IMR-90 (cell line): ENCODE measurements at regions not wholly inside any gene's neighbourhood (a gene's known extent, or its start where the extent isn't known, plus 50 kb on each side); places are given as distances from the start of the nearest gene placed in this dataset.

ENCODE experiments used
- ATAC-seq: fragments of 200-7000 bp; cut with Tn5 transposase; 2 replicates; pipeline ENCODE4 v1.9.1; 2020; ENCODE audit warnings: low read depth, mild to moderate bottlenecking, moderate library complexity
- BruUV-seq: library from RNA; stranded (reverse); fragments of 400-500 nt; replicated peaks from 2 replicates; lab custom pipeline; 2021; lab: Mats Ljungman, UMichigan
- CTCF ChIA-PET: fragments of 300-600 bp; formaldehyde crosslinking; extraction: SDS; loops from one replicate; lab custom pipeline; 2021; ENCODE audit warnings: antibody characterized with exemption; lab: Yijun Ruan, JAX
- POLR2A ChIA-PET: fragments of 300-600 bp; sonication (Branson Sonifier 250); formaldehyde crosslinking; loops from one replicate; lab custom pipeline; 2022; ENCODE audit warnings: antibody characterized with exemption; ENCODE audit not compliant: unreplicated experiment; lab: Charles Lee
- DNase-seq: peaks from one replicate; pipeline ENCODE4 v3.0.0; 2013
- H2AFZ ChIP-seq: replicated peaks from 2 replicates; pipeline ENCODE3; 2013; ENCODE audit warnings: low read length, mild to moderate bottlenecking; ENCODE audit not compliant: poor library complexity
- H2AK5ac ChIP-seq: 2 replicates; pipeline ENCODE4 v1.6.1; 2013; ENCODE audit warnings: low read depth, low read length, inconsistent platforms
- H2AK9ac ChIP-seq: replicated peaks from 2 replicates; pipeline ENCODE3; 2013; ENCODE audit warnings: mild to moderate bottlenecking, low read depth, low read length, moderate library complexity; ENCODE audit not compliant: poor library complexity
- H2BK120ac ChIP-seq: 2 replicates; pipeline ENCODE4 v1.6.1; 2013; ENCODE audit warnings: low read depth, low read length, inconsistent platforms
- H2BK15ac ChIP-seq: 3 replicates; pipeline ENCODE4 v1.6.1; 2013; ENCODE audit warnings: low read depth, low read length, inconsistent platforms
- H2BK20ac ChIP-seq: 2 replicates; pipeline ENCODE4 v1.6.1; 2013; ENCODE audit warnings: low read depth, mild to moderate bottlenecking, inconsistent platforms, low read length, moderate library complexity
- H2BK5ac ChIP-seq: 2 replicates; pipeline ENCODE4 v1.6.1; 2013; ENCODE audit warnings: mild to moderate bottlenecking, low read depth, low read length, inconsistent platforms; ENCODE audit not compliant: poor library complexity, severe bottlenecking
- H3K14ac ChIP-seq: replicated peaks from 2 replicates; pipeline ENCODE4 v1.6.1; 2013; ENCODE audit warnings: low read depth, low read length, inconsistent platforms
- H3K18ac ChIP-seq: 2 replicates; pipeline ENCODE4 v1.6.1; 2013; ENCODE audit warnings: low read depth, low read length, control low read depth
- H3K23ac ChIP-seq: 2 replicates; pipeline ENCODE4 v1.6.1; 2013; ENCODE audit warnings: low read depth, low read length, inconsistent platforms
- H3K27ac ChIP-seq: 2 replicates; pipeline ENCODE4 v1.5.1; 2013; ENCODE audit warnings: mild to moderate bottlenecking, control low read depth, low read length; ENCODE audit not compliant: insufficient read depth
- H3K27me3 ChIP-seq: 2 replicates; pipeline ENCODE4 v1.6.1; 2013; ENCODE audit warnings: low read length; ENCODE audit not compliant: control insufficient read depth, insufficient read depth
- H3K36me3 ChIP-seq: 2 replicates; pipeline ENCODE4 v1.6.1; 2013; ENCODE audit warnings: low read length, mixed read lengths; ENCODE audit not compliant: control insufficient read depth, insufficient read depth
- H3K4ac ChIP-seq: 2 replicates; pipeline ENCODE4 v1.6.1; 2013; ENCODE audit warnings: low read depth, low read length, inconsistent platforms
- H3K4me1 ChIP-seq: 2 replicates; pipeline ENCODE4 v1.6.1; 2013; ENCODE audit warnings: low read length, mixed read lengths; ENCODE audit not compliant: control insufficient read depth, insufficient read depth
- H3K4me2 ChIP-seq: 2 replicates; pipeline ENCODE4 v1.6.1; 2013; ENCODE audit warnings: low read depth, mild to moderate bottlenecking, control low read depth, low read length, moderate library complexity
- H3K4me3 ChIP-seq: 2 replicates; pipeline ENCODE4 v1.5.1; 2013; ENCODE audit warnings: low read depth, mild to moderate bottlenecking, control low read depth, low read length, moderate library complexity; ENCODE audit not compliant: insufficient read depth
- H3K56ac ChIP-seq: 2 replicates; pipeline ENCODE4 v1.6.1; 2013; ENCODE audit warnings: low read length, inconsistent platforms; ENCODE audit not compliant: insufficient read depth; ENCODE audit errors: extremely low read depth
- H3K79me1 ChIP-seq, 2 experiments: 2 replicates each; pipeline ENCODE4 v1.6.1; 2013; ENCODE audit warnings: low read length in 2 of 2, inconsistent platforms in 1 of 2, low read depth in 1 of 2
- H3K9ac ChIP-seq: 2 replicates; pipeline ENCODE4 v1.6.1; 2013; ENCODE audit warnings: low read depth, low read length, control low read depth
- H3K9me1 ChIP-seq: 2 replicates; pipeline ENCODE4 v1.6.1; 2013; ENCODE audit warnings: low read length, inconsistent platforms; ENCODE audit not compliant: insufficient read depth
- H3K9me3 ChIP-seq: 2 replicates; pipeline ENCODE4 v1.6.1; 2013; ENCODE audit warnings: low read length; ENCODE audit not compliant: control insufficient read depth, insufficient read depth
- H4K20me1 ChIP-seq: 2 replicates; pipeline ENCODE4 v1.6.1; 2013; ENCODE audit warnings: low read length, inconsistent platforms; ENCODE audit not compliant: insufficient read depth
- H4K5ac ChIP-seq: 2 replicates; pipeline ENCODE4 v1.6.1; 2013; ENCODE audit warnings: mild to moderate bottlenecking, low read depth, low read length, control low read depth
- H4K8ac ChIP-seq, 2 experiments: 2 replicates each; pipeline ENCODE4 v1.6.1; 2013; ENCODE audit warnings: low read depth in 2 of 2, low read length in 2 of 2, control low read depth in 1 of 2, inconsistent platforms in 1 of 2
- H4K91ac ChIP-seq: 2 replicates; pipeline ENCODE4 v1.6.1; 2013; ENCODE audit warnings: low read depth, low read length, inconsistent platforms; ENCODE audit not compliant: insufficient read depth
- ELK1 ChIP-seq: fragments of 150-350 bp; IDR thresholded peaks from 2 replicates; pipeline ENCODE4 v1.6.1; 2016; ENCODE audit warnings: low read depth, mild to moderate bottlenecking, low read length, moderate library complexity, borderline replicate concordance
- POLR2A ChIP-seq: IDR thresholded peaks from 2 replicates; pipeline ENCODE4 v1.6.1; 2012; ENCODE audit warnings: mild to moderate bottlenecking, low read depth, low read length
- dilution Hi-C: fragments of 300-500 bp; cut with HindIII; formaldehyde crosslinking; loops from one replicate; pipeline ENCODE4 v1.14.3; 2018; ENCODE audit warnings: low sequenced_read_pairs; ENCODE audit not compliant: unreplicated experiment
- in situ Hi-C: fragments of 300-500 bp; cut with MboI; formaldehyde crosslinking; loops from 3 replicates; pipeline ENCODE4 v1.14.3; 2019; ENCODE audit warnings: low sequenced_read_pairs, inconsistent platforms, mixed read lengths
- intact Hi-C: fragments of 100-400 bp; cut with micrococcal nuclease; formaldehyde crosslinking; loops from 2 replicates; pipeline ENCODE4 v1.10.0; 2022

GRCh38 chr5:5969942-5970483 lies 408.3 kb downstream of the MED10 start:
- Histone ChIP-seq H3K4ac (no peak overlapping the region), H4K5ac (no peak overlapping the region), H3K9ac (no peak overlapping the region), H2BK15ac (no peak overlapping the region), H3K14ac (no peak overlapping the region), H3K4me2 (no peak overlapping the region), H2BK20ac (no peak overlapping the region), H3K9me3 (peaks cover 28% of the 10 kb centered on the region), H3K36me3 (no peaks in the 10 kb centered on the region), H2AK9ac (no peak overlapping the region), H3K4me1 (no peaks in the 10 kb centered on the region), H2BK5ac (no peak overlapping the region), H3K23ac (no peak overlapping the region), H3K9me1 (no peaks in the 10 kb centered on the region), H3K18ac (no peak overlapping the region), H2BK120ac (no peak overlapping the region), H3K56ac (no peak overlapping the region), H2AFZ (no peak overlapping the region), H3K79me1 (no peaks in the 10 kb centered on the region), H3K4me3 (no peak overlapping the region), H3K27ac (no peak overlapping the region), H2AK5ac (no peak overlapping the region), H3K27me3 (no peaks in the 10 kb centered on the region), H4K91ac (no peak overlapping the region), H4K20me1 (no peaks in the 10 kb centered on the region), H4K8ac (no peak overlapping the region)
- no peak for TF ChIP-seq POLR2A
- TF ChIP-seq ELK1, result no peak
- ChIA-PET POLR2A (no interaction called here), CTCF (interaction anchor here (0.7 kb wide), 1 partner anchor 16 kb away, joined by 5 read pairs; no protein-coding TSS in a partner anchor)
- ATAC-seq (no peak), DNase-seq (no peak)
- intact Hi-C loops (no loop called here), in situ Hi-C loops (no loop called here), dilution Hi-C loops (no loop called here)
- BruUV-seq, result no TSS peak
